ENCODE measurements at regions not wholly inside any gene's neighbourhood (a gene's known extent, or its start where the extent isn't known, plus 50 kb on each side); places are given as distances from the start of the nearest gene placed in this dataset.

DNA sequence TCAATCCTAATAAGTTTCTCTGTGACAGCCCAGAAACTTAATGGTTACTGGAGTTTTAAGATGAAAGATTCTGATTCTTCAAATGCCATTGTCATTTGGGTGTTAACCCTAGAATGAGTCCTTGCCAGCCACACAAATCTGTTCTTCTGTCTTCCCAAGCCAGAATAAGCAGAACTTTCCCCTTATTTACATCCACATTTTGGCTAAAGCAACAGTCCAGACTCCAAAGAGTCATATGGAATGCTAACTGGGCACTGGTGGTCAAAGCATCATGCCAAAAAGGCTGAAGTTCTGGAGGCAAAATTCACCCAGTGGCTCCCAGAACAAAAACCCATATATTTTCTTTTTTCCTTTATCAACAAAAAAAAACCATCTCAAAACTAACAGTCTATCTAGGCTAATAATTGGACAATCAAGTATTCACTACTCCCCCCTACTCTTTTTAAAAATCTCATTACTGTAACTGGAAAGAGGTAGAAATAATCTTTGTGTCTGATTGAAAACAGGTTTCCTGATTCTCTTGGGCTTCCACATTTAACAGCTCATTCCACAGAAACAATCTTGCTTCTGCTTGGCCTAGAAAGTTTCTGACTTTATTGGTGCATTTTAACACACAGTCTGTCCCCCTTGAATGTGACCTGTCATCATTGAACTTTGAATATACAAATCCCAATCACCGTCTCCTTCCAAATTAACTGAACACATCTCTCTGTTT, 89.6 kb upstream of the SETBP1 start:
- no peak for TF ChIP-seq ZFX (IDR thresholded peaks at IDR 0.05)
- TF ChIP-seq, protein P1, sequence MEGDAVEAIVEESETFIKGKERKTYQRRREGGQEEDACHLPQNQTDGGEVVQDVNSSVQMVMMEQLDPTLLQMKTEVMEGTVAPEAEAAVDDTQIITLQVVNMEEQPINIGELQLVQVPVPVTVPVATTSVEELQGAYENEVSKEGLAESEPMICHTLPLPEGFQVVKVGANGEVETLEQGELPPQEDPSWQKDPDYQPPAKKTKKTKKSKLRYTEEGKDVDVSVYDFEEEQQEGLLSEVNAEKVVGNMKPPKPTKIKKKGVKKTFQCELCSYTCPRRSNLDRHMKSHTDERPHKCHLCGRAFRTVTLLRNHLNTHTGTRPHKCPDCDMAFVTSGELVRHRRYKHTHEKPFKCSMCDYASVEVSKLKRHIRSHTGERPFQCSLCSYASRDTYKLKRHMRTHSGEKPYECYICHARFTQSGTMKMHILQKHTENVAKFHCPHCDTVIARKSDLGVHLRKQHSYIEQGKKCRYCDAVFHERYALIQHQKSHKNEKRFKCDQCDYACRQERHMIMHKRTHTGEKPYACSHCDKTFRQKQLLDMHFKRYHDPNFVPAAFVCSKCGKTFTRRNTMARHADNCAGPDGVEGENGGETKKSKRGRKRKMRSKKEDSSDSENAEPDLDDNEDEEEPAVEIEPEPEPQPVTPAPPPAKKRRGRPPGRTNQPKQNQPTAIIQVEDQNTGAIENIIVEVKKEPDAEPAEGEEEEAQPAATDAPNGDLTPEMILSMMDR (conservative IDR thresholded peaks at IDR 0.05): no peak
